T47D (cell line): ENCODE measurements at regions not wholly inside any gene's neighbourhood (a gene's known extent, or its start where the extent isn't known, plus 50 kb on each side); places are given as distances from the start of the nearest gene placed in this dataset.
A peak's percentile ranks its signal among the peaks of the same experiment; 100 is the strongest.
"Not testable (repeated sequence)": the region's sequence is repeated elsewhere in the genome, so short reads cannot be mapped to it uniquely, and the experiment has no call there.

Source experiments
- DNase-seq, 2 experiments: peaks; one replicate each; pipeline versions ENCODE4 v3.0.0 to v3.0.0-alpha.2; 2011 to 2012; ENCODE audit warnings: low read depth in 1 of 2, low spot score in 1 of 2
- JUND ChIP-seq: IDR thresholded peaks from 2 replicates; pipeline ENCODE4 v1.6.1; 2012; ENCODE audit warnings: low read depth
- in situ Hi-C: cut with HindIII; loops from 2 replicates; pipeline ENCODE4 v1.10.0; 2016; ENCODE audit warnings: low sequenced_read_pairs, low pct_unique_long_range_greater_than_20kb

DNA sequence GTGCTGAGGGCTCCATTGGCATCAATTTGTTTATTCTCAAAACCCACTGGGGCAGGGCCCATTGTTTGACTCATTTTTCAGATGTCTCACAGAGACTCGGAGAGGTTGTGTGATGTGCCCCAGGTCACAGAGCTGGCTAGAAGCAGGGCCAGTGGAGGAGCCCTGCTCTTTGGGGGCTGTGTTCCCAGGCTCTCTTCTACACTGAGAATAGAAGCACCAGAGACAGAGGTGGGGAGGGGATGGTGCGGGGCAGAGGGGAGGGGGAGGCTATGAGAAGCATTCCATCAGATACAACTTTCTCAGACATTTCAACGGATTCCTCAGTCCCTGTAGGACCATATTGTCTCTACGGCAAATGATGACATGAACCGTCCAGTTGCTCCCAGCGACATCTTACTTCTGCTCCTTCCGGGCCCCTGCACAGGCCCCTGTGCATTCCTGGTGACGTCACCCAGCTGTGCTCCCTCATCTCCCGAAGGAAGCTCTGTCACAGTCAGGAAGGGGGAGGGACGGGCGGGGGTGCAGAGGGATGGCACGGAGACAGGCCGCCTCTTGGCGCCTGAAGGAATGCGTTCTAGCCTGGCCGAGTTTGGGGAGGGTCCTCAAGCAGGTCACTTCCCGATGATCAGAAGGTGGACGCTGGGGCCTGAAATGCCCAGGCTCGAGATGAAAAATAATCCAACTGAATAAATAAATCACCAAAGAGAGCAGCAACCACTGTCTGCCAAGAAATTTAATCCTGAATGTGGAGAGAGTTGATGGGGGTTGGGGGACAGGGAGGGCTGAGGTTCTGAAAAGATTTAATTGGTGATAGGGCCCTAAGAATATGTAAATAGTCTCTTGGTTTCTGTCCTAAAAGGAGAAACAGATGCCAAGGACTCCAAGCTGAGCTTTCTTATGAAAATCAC is 114.1 kb downstream of the NOG start:
- DNase-seq: no peak
- in situ Hi-C loops: no loop called here
- TF ChIP-seq JUND: no peak

DNA sequence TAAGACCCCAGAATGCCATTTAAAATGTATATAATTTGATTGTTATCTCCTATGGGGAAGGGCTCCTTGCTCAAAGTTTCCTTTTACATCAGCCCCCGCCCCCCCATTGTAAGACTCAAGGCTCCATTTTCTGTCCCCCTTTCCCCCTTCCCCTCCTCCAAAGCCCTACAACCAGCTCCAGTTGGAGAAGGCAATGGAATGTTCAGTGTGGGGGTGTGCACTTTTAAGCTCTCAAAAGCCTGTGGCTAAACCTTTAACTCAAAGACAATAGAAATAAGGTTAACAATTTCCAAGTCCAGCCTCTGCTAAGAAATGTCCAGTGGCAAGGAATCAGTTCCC is 114.7 kb downstream of the NOG start:
- in situ Hi-C loops: no loop called here
- TF ChIP-seq JUND: no peak
- no peak for DNase-seq

- in situ Hi-C loops: no loop called here
- TF ChIP-seq JUND: no peak
- no peak for DNase-seq
Observed at GRCh38 chr17:56708670-56709410, 115.3 kb downstream of the NOG start.

GRCh38 chr17:56710986-56711385 is 117.5 kb downstream of the NOG start:
- no peak for TF ChIP-seq JUND
- DNase-seq: no peak
- in situ Hi-C loops: no loop called here

DNA sequence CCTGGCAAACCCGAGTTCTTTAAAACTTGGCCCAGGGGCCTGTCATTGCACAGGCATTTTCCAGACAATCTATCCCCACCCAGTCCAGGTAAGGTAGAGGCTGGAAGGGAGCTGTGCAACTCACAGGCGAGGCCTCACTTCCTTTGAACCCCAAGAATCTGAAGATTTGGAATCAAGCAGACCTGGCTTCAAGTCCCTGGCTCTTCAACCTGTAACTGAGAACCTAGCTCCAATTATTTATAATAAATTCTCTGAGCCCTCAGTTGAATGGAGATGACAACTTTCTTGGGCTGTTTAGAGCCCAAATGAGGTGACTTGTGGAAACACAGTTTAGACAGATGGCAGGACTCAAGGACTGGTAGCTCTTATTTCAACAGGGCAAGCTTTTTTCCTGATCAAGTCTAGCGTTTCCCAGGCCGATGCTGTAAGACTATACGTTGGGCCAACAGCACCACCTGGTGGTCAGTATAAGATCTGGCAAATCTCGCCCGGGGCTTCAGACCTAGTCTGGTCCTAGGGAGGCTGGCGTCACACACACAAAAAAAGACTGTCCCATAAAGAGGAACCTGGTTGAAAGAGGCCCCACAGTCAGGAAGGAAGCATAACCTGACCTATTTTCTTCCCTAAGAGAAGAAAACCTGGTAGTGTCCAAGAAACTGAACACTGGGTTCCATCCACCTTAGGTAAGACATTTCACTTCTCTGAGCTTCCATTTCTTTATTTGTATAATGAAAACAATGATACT is 117.9 kb downstream of the C17orf67 start:
- TF ChIP-seq JUND: no peak
- DNase-seq: peak; percentile 75 to 88
- in situ Hi-C loops: no loop called here

DNA sequence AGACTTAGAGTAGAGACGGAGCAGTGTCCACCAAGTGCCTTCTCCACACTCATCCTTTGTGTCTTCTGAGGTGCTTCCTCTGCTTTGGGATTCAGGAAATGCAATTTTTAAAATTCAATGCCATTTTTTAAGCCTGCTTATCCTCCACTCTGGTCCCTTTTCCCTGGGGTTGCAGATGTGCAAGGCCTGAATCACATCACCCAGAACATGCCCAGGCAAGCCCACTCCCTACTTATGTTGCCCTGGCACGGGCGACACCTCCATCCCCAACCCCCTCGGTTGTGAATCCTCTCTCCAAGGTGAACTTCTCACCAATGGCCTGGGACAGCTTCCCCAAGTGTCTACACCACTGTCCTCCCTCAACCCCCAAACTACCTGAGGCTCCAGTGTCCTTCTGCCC is 116.2 kb downstream of the C17orf67 start:
- in situ Hi-C loops: no loop called here
- TF ChIP-seq JUND: no peak
- DNase-seq: no peak

DNA sequence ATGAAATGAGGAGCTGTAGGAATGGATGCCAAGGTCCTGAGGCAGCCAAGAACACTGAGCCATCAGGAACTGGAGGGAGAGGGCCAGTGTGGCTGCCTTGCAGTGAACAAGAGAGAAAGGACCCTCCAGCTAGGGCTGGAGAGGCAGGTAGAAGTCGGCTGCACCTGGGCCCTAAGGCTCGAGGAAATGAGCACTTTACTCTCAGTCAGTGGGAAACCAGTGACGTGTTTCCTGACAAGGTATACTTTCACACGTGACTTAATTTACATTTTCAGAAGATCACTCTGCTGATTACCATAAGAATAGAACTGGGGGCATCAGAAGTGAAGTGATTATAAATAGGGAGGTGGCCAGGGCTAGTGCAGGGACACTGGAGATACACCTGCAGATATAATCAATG is 115.2 kb downstream of the C17orf67 start:
- in situ Hi-C loops: no loop called here
- no peak for TF ChIP-seq JUND
- no peak for DNase-seq

DNA sequence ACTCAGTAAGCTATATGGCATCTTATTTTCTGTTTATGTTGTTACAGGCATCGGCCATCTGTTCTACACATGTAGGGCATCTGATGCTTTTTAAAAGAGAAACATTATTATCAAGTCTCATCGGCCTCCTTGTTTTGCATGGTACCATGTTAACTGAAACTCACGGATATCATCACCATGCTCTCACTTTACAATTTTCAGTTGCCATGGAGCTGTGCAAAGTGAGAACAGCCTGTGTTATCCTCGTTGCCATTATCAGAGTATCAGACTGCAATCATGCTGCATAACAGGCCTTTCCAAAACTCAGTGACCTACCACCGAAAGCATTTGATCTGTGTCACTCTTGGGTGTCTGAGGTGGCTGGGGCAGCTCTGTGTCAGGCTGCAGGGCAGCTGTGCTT is 110.3 kb downstream of the C17orf67 start:
- no peak for TF ChIP-seq JUND
- DNase-seq: no peak
- in situ Hi-C loops: no loop called here

DNA sequence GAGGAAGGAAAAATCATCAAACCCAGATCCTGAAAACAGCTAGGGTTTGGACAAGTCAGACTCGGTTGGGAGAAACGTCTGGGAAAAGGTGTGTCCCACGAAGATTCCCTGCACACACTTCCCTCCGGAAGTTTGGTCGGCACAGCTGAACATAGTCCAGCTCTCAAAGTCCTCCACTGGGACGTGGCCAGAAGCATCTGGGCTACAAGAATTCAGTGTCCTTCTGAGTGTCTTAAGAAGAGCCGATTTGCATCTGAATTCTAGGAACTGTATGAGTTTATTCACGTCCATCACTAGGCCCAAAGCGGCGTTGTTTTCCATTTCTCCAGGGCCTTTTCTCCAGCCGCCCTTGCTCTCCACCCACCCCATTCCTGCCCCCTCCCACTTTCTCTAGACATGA is 109.1 kb downstream of the C17orf67 start:
- TF ChIP-seq JUND: no peak
- in situ Hi-C loops: no loop called here
- DNase-seq: no peak

- TF ChIP-seq JUND: no peak
- in situ Hi-C loops: no loop called here
- DNase-seq: no peak
Observed at GRCh38 chr17:56725144-56725543, 108.6 kb downstream of the C17orf67 start.

DNA sequence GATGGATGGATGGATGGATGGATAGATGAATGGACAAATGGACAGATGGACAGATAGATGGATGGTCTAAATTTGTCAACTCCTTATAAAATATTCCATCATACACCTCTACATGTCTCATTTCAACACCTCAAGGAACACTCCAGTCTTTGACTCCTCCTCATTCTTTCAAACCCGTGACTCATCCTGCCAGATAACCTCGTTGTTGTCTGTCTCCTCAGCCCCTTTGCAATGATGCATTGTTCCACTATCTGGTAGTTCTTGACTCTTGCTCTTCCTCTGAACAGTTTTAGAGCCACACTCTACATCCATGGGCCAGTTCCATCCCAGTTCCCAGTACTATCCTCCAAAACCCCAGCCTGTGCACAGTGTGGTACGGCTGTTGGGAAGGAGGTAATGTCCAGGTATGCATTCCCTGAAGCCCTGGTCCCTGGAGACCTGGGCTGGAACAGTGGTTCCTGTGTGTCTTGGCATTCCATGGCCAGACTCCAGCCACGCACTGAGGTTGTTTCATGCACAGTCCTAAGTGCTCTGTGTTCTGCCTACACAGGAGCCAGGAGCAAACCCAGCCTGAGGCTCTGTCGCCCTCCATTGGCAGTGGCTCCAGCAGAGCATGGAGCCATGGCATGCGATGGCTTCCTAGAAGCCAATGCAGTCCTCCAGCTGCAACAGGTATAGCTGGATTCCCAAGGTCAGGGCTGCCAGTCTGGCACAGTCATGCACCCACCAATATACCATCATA is 105.7 kb downstream of the C17orf67 start:
- no peak for DNase-seq
- no peak for TF ChIP-seq JUND
- in situ Hi-C loops: no loop called here

- DNase-seq, in situ Hi-C loops: not testable (repeated sequence)
Observed at GRCh38 chr17:56731096-56731495, 102.6 kb downstream of the C17orf67 start.
